ENCODE measurements at regions not wholly inside any gene's neighbourhood (a gene's known extent, or its start where the extent isn't known, plus 50 kb on each side); places are given as distances from the start of the nearest gene placed in this dataset.

GRCh38 chr1:55589671-55590297 is 374.6 kb upstream of the USP24 start:
- H3K4me3 ChIP-seq (replicated peaks; ENCODE audit: low read depth, low read length), result no peak overlapping the region
- DNase-seq (ENCODE audit: extremely low read depth, low read depth), result no peak

GRCh38 chr1:55588309-55588708 is 373.1 kb upstream of the USP24 start:
- H3K4me3 ChIP-seq (replicated peaks; ENCODE audit: low read depth, low read length), result no peak overlapping the region
- no peak for DNase-seq (ENCODE audit: extremely low read depth, low read depth)
- TF ChIP-seq, protein P1, sequence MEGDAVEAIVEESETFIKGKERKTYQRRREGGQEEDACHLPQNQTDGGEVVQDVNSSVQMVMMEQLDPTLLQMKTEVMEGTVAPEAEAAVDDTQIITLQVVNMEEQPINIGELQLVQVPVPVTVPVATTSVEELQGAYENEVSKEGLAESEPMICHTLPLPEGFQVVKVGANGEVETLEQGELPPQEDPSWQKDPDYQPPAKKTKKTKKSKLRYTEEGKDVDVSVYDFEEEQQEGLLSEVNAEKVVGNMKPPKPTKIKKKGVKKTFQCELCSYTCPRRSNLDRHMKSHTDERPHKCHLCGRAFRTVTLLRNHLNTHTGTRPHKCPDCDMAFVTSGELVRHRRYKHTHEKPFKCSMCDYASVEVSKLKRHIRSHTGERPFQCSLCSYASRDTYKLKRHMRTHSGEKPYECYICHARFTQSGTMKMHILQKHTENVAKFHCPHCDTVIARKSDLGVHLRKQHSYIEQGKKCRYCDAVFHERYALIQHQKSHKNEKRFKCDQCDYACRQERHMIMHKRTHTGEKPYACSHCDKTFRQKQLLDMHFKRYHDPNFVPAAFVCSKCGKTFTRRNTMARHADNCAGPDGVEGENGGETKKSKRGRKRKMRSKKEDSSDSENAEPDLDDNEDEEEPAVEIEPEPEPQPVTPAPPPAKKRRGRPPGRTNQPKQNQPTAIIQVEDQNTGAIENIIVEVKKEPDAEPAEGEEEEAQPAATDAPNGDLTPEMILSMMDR (IDR thresholded peaks at IDR 0.05; ENCODE audit: low read depth, low read length, missing control alignments), result no peak

More at GRCh38 chr1:55589671-55590297, 374.6 kb upstream of the USP24 start:
- TF ChIP-seq, protein P1 (IDR thresholded peaks at IDR 0.05; ENCODE audit: low read depth, low read length, missing control alignments), result no peak

DNA sequence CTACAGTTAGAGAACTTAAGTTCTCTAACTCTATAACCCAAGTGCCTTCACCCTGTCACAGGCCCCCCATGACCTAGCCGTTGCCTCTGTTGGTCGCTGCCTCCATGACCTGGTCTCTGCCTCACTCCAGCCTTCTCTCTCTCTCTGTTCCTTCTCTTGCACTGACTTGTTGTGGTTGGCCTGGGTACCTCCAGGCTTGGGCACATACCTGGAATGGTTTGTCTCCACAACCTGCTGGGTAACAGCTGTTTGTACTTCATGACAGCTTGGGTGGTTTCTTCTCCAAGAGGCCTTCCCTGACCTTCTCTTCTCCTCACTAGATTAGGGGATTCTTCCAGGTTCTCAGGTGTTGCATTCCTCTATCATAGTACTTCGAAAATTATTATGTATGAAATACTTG is 371.6 kb upstream of the USP24 start:
- DNase-seq (ENCODE audit: extremely low read depth, low read depth), result no peak
- no peak overlapping the region for H3K4me3 ChIP-seq (replicated peaks; ENCODE audit: low read depth, low read length)
- TF ChIP-seq, protein P1 (IDR thresholded peaks at IDR 0.05; ENCODE audit: low read depth, low read length, missing control alignments), result no peak

GRCh38 chr1:55585402-55585792 is 370.2 kb upstream of the USP24 start:
- DNase-seq (ENCODE audit: extremely low read depth, low read depth), result no peak
- H3K4me3 ChIP-seq (replicated peaks; ENCODE audit: low read depth, low read length), result no peak overlapping the region
- TF ChIP-seq, protein P1 (IDR thresholded peaks at IDR 0.05; ENCODE audit: low read depth, low read length, missing control alignments), result no peak

DNA sequence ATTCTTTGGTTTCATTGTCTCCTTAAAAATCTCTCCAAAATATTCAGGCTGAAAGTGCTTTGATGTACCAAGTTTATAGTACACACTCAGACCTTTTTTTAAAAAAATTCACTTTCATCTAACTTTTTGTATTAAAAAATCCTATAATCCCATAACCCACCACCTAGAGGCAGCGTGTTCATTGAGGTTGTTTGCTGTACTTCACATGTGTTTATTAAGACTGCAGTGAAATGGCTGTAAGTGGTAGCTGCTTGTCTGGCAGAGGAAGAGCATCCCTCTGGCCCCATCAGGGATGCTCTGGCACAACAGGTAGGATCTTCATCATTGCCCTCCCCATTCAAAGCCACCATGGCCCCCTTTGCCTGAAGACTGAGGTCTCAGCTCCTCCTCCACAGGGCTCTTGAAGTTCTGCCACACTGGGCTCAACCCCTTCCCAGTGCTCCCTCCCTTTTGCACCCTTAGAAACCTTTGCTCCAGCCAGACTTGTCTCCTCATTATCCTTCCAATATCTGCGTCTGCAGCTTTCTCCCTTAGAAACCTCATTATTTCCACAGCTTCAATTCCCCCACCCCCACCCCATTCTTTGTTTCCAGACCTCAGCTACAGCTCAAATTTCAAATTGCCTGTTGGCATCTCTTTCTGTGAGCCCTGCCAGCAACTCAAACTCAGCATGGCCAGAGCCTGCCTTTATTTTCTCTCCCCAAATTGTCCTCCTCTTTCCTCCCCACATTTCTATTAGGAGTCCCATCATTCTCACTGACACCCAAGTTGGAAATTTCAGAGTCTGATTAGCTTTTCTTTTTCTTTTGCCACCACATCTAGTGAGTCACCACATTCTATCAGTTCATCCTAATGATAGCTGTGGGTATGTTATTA is 369.6 kb upstream of the USP24 start:
- no peak for DNase-seq (ENCODE audit: extremely low read depth, low read depth)
- TF ChIP-seq, protein P1 (IDR thresholded peaks at IDR 0.05; ENCODE audit: low read depth, low read length, missing control alignments), result no peak
- H3K4me3 ChIP-seq (replicated peaks; ENCODE audit: low read depth, low read length), result no peak overlapping the region

GRCh38 chr1:55582084-55582483 is 366.9 kb upstream of the USP24 start:
- DNase-seq (ENCODE audit: extremely low read depth, low read depth), result no peak
- TF ChIP-seq, protein P1 (IDR thresholded peaks at IDR 0.05; ENCODE audit: low read depth, low read length, missing control alignments), result no peak

More at GRCh38 chr1:55582084-55582483, 366.9 kb upstream of the USP24 start:
- no peak overlapping the region for H3K4me3 ChIP-seq (replicated peaks; ENCODE audit: low read depth, low read length)

Data from HFF-Myc (cell line).